H7 (cell line): ENCODE measurements at regions not wholly inside any gene's neighbourhood (a gene's known extent, or its start where the extent isn't known, plus 50 kb on each side); places are given as distances from the start of the nearest gene placed in this dataset.
A peak's percentile ranks its signal among the peaks of the same experiment; 100 is the strongest.

ENCODE experiments used
- DNase-seq: peaks from one replicate; pipeline ENCODE4 v3.0.0; 2012
- H3K27me3 ChIP-seq: 2 replicates; pipeline ENCODE4 v1.6.0; 2011; ENCODE audit warnings: mild to moderate bottlenecking, low read length; ENCODE audit not compliant: control insufficient read depth, insufficient read depth
- H3K36me3 ChIP-seq: replicated peaks from 2 replicates; pipeline ENCODE4 v1.5.1; 2011; ENCODE audit warnings: low read length; ENCODE audit not compliant: control insufficient read depth, insufficient read depth
- H3K4me3 ChIP-seq: 2 replicates; pipeline ENCODE4 v1.5.1; 2011; ENCODE audit warnings: low read depth, mild to moderate bottlenecking, control low read depth, low read length, moderate library complexity; ENCODE audit not compliant: insufficient read depth

DNA sequence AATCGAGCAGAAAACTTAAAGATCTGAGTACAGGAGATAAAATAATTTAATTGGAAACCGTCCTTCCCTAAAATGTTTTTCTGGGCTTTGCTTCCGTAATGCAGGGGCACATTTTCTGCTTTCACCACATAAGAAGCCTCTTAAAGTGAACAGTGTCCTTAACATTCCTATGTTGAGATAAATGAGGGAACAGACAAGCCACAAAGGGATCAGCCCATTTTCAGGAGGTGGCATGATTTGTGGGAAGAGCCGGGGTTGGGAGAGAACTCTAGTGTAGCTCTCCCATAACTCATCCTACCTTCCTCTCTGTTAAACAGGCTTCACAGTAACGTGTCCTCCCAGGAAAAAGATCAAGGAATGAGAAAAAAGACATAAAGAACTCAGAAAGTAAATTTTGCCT, 56.9 kb upstream of the ACVR1C start:
- DNase-seq, result no peak
- Histone ChIP-seq H3K36me3 (no peaks in the 10 kb centered on the region), H3K4me3 (no peak overlapping the region), H3K27me3 (peaks cover 60% of the 10 kb centered on the region)

GRCh38 chr2:157684940-157685466, 56.3 kb upstream of the ACVR1C start:
- DNase-seq, result peak; percentile 16
- Histone ChIP-seq H3K36me3 (no peaks in the 10 kb centered on the region), H3K4me3 (no peak overlapping the region), H3K27me3 (peaks cover 60% of the 10 kb centered on the region)
